BE2C (cell line): ENCODE measurements at regions not wholly inside any gene's neighbourhood (a gene's known extent, or its start where the extent isn't known, plus 50 kb on each side); places are given as distances from the start of the nearest gene placed in this dataset.

Experiments used
- DNase-seq: peaks from one replicate; pipeline ENCODE4 v3.0.0-alpha.2; 2020
- H3K27me3 ChIP-seq: fragments of 250-450 bp; sonication (Bioruptor Pico); 2 replicates; pipeline ENCODE4 v1.5.1; 2020; ENCODE audit warnings: mild to moderate bottlenecking
- H3K36me3 ChIP-seq: fragments of 250-450 bp; sonication (Bioruptor Pico); 2 replicates; pipeline ENCODE4 v1.5.1; 2020; ENCODE audit warnings: mild to moderate bottlenecking
- H3K4me1 ChIP-seq: fragments of 250-450 bp; sonication (Bioruptor Pico); 2 replicates; pipeline ENCODE4 v1.5.1; 2020
- H3K4me3 ChIP-seq: 2 replicates; pipeline ENCODE4 v1.5.1; 2011; ENCODE audit warnings: low read depth, low read length
- H3K9me3 ChIP-seq: fragments of 250-450 bp; sonication (Bioruptor Pico); 2 replicates; pipeline ENCODE4 v1.5.1; 2020
- TF ChIP-seq, protein P1 (sequence below): IDR thresholded peaks from 2 replicates; pipeline ENCODE4 v1.5.1; 2012; ENCODE audit warnings: mild to moderate bottlenecking, low read depth, low read length

DNA sequence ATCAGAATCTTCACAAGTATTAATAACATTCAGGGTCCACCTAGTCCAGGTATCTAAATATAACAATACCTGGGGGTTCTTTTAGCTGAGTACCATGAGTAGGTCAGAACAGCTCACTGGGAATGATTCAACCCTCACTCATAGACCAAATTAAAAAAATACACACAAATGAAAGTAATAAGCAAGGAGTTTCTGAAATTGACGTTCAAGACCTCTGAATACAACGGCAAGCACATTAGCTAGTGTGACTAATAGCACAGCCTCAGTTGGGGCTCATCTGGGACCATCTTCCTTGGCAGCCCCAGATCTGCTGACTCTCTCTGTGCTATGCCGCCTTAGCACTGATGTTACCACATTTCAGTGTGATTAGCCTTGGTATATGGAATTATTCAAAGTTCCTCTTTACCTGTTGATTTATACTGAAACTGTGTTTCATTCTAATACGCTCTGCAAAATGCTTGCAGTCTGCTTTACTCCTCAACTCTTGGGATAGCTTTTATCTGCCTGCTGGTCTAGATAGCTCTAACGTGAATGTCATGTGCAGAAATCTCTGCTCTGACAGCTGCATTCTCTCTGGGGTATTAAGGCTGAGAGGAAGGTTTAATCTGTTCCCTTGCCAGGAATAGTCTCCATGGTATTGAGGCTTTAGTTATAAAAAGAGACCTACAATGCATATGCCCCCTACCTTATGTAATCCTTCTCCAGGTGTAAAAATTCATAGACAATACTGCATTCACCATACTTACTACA is 153.3 kb downstream of the METTL4 start:
- Histone ChIP-seq H3K36me3 (no peaks in the 10 kb centered on the region), H3K27me3 (no peaks in the 10 kb centered on the region), H3K4me1 (no peaks in the 10 kb centered on the region), H3K4me3 (no peak overlapping the region), H3K9me3 (no peaks in the 10 kb centered on the region)
- no peak for DNase-seq
- TF ChIP-seq, protein P1, sequence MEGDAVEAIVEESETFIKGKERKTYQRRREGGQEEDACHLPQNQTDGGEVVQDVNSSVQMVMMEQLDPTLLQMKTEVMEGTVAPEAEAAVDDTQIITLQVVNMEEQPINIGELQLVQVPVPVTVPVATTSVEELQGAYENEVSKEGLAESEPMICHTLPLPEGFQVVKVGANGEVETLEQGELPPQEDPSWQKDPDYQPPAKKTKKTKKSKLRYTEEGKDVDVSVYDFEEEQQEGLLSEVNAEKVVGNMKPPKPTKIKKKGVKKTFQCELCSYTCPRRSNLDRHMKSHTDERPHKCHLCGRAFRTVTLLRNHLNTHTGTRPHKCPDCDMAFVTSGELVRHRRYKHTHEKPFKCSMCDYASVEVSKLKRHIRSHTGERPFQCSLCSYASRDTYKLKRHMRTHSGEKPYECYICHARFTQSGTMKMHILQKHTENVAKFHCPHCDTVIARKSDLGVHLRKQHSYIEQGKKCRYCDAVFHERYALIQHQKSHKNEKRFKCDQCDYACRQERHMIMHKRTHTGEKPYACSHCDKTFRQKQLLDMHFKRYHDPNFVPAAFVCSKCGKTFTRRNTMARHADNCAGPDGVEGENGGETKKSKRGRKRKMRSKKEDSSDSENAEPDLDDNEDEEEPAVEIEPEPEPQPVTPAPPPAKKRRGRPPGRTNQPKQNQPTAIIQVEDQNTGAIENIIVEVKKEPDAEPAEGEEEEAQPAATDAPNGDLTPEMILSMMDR: no peak

DNA sequence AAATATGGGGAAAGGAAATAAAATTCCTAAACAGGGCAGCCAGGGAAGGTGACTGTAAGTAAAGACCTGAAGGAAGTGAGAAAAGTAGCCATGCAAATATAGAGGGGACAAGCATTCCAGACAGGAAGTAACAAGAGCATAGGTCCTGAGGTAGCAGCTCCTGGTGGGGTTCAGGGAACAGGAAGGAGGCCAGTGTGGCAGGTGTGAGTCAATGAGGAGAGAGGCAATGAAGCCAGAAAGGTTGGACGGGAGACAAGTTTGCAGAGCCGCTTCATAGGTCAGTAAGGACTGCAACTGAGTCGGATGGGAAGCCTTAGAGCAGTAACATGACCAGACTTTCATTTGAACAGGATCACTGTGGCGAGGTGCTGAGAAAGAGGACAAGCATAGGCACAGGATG is 150.9 kb downstream of the METTL4 start:
- TF ChIP-seq, protein P1: no peak
- no peaks in the 10 kb centered on the region for H3K27me3 ChIP-seq
- DNase-seq: no peak
- H3K4me1 ChIP-seq: no peaks in the 10 kb centered on the region
- no peak overlapping the region for H3K4me3 ChIP-seq
- H3K36me3 ChIP-seq: no peaks in the 10 kb centered on the region
- H3K9me3 ChIP-seq: no peaks in the 10 kb centered on the region

DNA sequence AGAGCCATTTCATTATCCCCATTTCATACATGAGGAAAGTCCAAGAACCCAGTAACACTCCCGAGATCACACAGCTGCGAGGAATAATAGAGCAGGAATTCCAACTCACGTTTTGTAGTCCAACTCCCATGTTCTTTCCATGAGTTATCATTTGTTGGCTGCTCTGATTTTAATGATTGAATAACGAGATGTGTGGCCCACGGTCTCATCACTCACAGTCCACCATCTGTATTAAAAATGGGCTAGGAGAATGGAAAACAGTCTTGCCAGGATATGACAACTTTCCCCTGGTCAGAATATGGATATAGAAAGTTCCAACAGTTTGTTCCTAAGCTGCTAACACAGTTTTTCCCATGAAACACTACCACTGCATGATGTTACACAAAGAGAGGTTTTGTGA is 147.5 kb downstream of the METTL4 start:
- Histone ChIP-seq H3K4me3 (no peak overlapping the region), H3K4me1 (no peaks in the 10 kb centered on the region), H3K36me3 (no peaks in the 10 kb centered on the region), H3K9me3 (no peaks in the 10 kb centered on the region), H3K27me3 (no peaks in the 10 kb centered on the region)
- no peak for DNase-seq
- TF ChIP-seq, protein P1: no peak

DNA sequence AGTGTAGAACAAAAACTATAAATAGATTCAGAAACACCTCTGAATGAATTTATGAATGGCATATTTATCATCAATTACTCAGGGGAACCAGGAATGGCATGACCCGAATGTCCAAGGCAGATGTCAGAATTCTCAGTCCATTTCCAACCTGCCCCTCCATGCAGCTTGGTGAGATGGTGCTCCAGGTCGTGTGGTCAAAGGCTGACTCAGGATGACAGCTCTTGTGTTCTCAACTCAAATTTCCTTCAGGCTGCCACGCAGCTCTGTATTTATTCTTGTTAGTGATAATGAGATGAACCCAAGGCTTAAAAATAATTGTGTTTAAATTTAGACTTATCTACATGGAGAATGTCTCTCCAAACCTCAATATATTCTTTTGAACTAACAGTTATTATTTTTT is 146.9 kb downstream of the METTL4 start:
- DNase-seq: no peak
- Histone ChIP-seq H3K27me3 (no peaks in the 10 kb centered on the region), H3K4me3 (no peak overlapping the region), H3K9me3 (no peaks in the 10 kb centered on the region), H3K4me1 (no peaks in the 10 kb centered on the region), H3K36me3 (no peaks in the 10 kb centered on the region)
- TF ChIP-seq, protein P1: no peak

DNA sequence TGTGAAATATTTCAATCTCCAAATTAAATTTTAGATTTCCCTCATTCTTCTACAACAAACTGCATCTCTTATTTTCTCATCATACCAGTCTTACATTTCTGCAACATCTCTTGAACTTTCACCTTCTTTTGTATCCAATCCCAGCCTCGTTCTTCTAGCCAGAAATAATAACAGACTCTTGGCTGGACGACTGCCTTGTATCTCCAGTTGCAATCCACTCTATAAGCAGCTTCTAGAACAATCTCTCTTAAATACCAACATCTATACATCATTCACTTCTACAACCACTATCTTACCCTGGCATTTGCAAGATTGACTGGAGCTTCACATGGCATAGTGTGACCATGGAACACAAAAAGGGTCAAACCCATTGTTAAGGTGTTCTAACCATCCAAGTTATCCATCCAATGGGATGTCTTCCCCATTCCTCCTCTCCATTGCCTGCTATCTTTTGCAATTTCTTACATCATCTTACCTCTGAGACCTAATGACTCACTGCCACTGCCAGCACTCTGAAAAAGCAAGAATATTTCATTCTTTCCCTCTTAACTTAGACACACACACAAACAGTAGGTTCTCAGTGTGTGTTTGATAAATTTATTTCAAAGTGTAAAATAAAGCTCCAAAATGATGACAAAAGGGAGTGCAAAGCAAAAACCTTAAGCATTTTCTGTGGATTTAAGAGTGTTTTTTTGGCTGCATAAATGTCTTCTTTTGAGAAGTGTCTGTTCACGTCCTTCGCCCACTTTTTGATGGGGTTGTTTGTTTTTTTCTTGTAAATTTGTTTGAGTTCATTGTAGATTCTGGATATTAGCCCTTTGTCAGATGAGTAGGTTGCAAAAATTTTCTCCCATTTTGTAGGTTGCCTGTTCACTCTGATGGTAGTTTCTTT is 145.6 kb downstream of the METTL4 start:
- TF ChIP-seq, protein P1: no peak
- Histone ChIP-seq H3K9me3 (no peaks in the 10 kb centered on the region), H3K4me1 (no peaks in the 10 kb centered on the region), H3K4me3 (no peak overlapping the region), H3K36me3 (no peaks in the 10 kb centered on the region), H3K27me3 (no peaks in the 10 kb centered on the region)
- DNase-seq: no peak

DNA sequence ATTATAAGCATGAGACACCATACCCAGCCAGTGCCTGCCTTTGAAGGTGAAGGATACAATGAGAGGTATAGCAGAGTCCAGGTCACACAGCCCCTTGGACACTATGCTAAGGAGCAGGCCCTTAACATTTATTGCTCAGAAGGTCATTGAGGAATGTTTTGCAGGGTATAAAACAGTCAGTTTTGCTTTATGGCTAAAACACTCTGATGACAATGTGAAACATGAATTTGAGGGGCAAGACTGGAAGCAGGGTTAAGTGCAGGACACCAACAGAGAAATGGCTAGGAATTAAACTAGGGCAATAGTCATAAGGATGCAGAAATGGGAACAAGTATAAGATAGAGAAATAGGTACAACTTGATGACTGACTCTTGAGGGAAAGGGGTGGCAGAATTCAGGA is 141.1 kb downstream of the METTL4 start:
- H3K4me1 ChIP-seq: no peaks in the 10 kb centered on the region
- TF ChIP-seq, protein P1: no peak
- DNase-seq: no peak

More for the DNA sequence above, 141.1 kb downstream of the METTL4 start:
- Histone ChIP-seq H3K36me3 (no peaks in the 10 kb centered on the region), H3K4me3 (no peak overlapping the region), H3K27me3 (no peaks in the 10 kb centered on the region), H3K9me3 (no peaks in the 10 kb centered on the region)
